ENCODE measurements at regions not wholly inside any gene's neighbourhood (a gene's known extent, or its start where the extent isn't known, plus 50 kb on each side); places are given as distances from the start of the nearest gene placed in this dataset.

DNA sequence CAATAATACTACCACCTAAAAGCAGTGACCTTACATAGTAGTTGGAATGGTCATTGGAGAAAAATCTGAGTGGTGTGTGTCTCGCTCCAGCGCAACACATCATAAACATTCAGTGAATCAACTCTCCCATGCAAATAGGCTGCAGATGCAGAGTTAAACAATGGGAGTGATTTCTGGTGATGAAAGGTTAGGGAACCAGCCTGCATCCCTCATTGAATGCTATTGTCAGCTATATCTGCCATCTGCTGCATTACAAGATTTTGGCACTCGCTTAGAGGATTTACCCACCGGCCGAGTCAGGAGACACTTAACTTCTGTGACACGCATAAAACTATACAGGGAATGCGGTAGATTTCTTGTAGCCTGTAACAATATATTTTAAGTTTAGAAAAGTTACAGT, 900.9 kb downstream of the FLRT2 start:
- CTCF ChIA-PET: no interaction called here
- dilution Hi-C loops (cut with MboI; ENCODE audit: extremely low pct_ligation_motif_present, low sequenced_read_pairs): no loop called here
- no peaks in the 10 kb centered on the region for H3K9me1 ChIP-seq (replicated peaks; ENCODE audit: control insufficient read depth, extremely low read depth, insufficient read depth, low read length)
- POLR2A ChIA-PET: no interaction called here
- H3K36me3 ChIP-seq (ENCODE audit: control insufficient read depth in 2 of 2, extremely low read depth in 1 of 2, insufficient read depth in 2 of 2, low read length in 2 of 2): no peaks in the 10 kb centered on the region
- peaks cover 2% of the 10 kb centered on the region for H3K9me3 ChIP-seq (replicated peaks; ENCODE audit: control insufficient read depth, insufficient read depth, low read length)
- no peak overlapping the region for H3K9ac ChIP-seq (replicated peaks; ENCODE audit: extremely low read depth, insufficient read depth, low read length)
- FAIRE-seq: no peak
- H3K27ac ChIP-seq (ENCODE audit: insufficient read depth, low read depth, low read length): no peak overlapping the region
- H3K4me3 ChIP-seq (replicated peaks in 1 of 3; ENCODE audit: insufficient read depth in 1 of 3, low read depth in 1 of 3, low read length in 3 of 3): no peak overlapping the region
- H3K4me2 ChIP-seq (ENCODE audit: insufficient read depth, low read length): no peak overlapping the region
- no peaks in the 10 kb centered on the region for H3K79me2 ChIP-seq (ENCODE audit: control insufficient read depth, insufficient read depth, low read length)
- no peaks in the 10 kb centered on the region for H4K20me1 ChIP-seq (replicated peaks; ENCODE audit: control insufficient read depth, extremely low read depth, insufficient read depth, low read length)
- no peaks in the 10 kb centered on the region for H3K4me1 ChIP-seq (ENCODE audit: control insufficient read depth, extremely low read depth, insufficient read depth, low read length)
- TF ChIP-seq CTCF (IDR thresholded peaks at IDR 0.05; ENCODE audit: extremely low read depth in 1 of 2, insufficient read depth in 1 of 2, low read depth in 1 of 2, low read length in 2 of 2) (no peak), POLR2AphosphoS5 (IDR thresholded peaks at IDR 0.05; ENCODE audit: insufficient read depth, low read depth, low read length) (no peak), FOS (IDR thresholded peaks at IDR 0.05; ENCODE audit: borderline replicate concordance, insufficient read depth, low read length) (no peak), EZH2 (IDR thresholded peaks at IDR 0.05; ENCODE audit: borderline replicate concordance, low read depth, low read length, severe bottlenecking) (no peak), MAX (IDR thresholded peaks at IDR 0.05; ENCODE audit: insufficient read depth, insufficient read length) (no peak), MYC (IDR thresholded peaks at IDR 0.05; ENCODE audit: low read depth, low read length) (no peak), GATA2 (IDR thresholded peaks at IDR 0.05; ENCODE audit: insufficient read depth, insufficient read length, low read depth, low read length) (no peak), POLR2A (IDR thresholded peaks at IDR 0.05; ENCODE audit: low read depth, low read length) (no peak), JUN (IDR thresholded peaks at IDR 0.05; ENCODE audit: borderline replicate concordance, insufficient read depth, insufficient read length, low read depth) (no peak)
- H2AFZ ChIP-seq (ENCODE audit: low read depth, low read length): no peak overlapping the region
- no peak for DNase-seq (ENCODE audit: low read depth, low spot score)
- intact Hi-C loops (cut with micrococcal nuclease): no loop called here
- H3K27me3 ChIP-seq (ENCODE audit: control insufficient read depth in 2 of 2, insufficient read depth in 2 of 2, low read length in 2 of 2): no peaks in the 10 kb centered on the region
- no TSS peak for BruUV-seq (replicated peaks)
